K562 (cell line): ENCODE measurements at regions not wholly inside any gene's neighbourhood (a gene's known extent, or its start where the extent isn't known, plus 50 kb on each side); places are given as distances from the start of the nearest gene placed in this dataset.

Experiments used
- ATAC-seq: fragments of 200-7000 bp; cut with Tn5 transposase; 3 replicates; pipeline ENCODE4 v1.9.1; 2020; ENCODE audit warnings: moderate library complexity
- BruUV-seq: library from RNA; stranded (reverse); fragments of 400-500 nt; replicated peaks from 2 replicates; lab custom pipeline; 2021; lab: Mats Ljungman, UMichigan
- CTCF ChIA-PET: fragments of 300-600 bp; formaldehyde crosslinking; extraction: SDS; loops from one replicate; lab custom pipeline; 2021; ENCODE audit warnings: low intra/inter-chr PET ratio; lab: Yijun Ruan, JAX
- POLR2A ChIA-PET: fragments of 300-600, 350-650 bp; sonication (Branson Sonifier 250); formaldehyde crosslinking; extraction: SDS; loops from one replicate; lab custom pipeline; 2021; ENCODE audit warnings: antibody characterized with exemption, inconsistent platforms; lab: Yijun Ruan, JAX
- DNase-seq, 4 experiments: peaks; one replicate each; pipeline versions ENCODE4 v3.0.0 to v3.0.0-alpha.2; 2011 to 2018; ENCODE audit warnings: low spot score in 3 of 4, mixed read lengths in 3 of 4; ENCODE audit errors: extremely low read depth in 1 of 4
- FAIRE-seq: peaks from 2 replicates; lab custom pipeline; 2011; peaks lifted over from hg19 to GRCh38; lab: Jason Lieb, UNC
- H2AFZ ChIP-seq: 2 replicates; pipeline ENCODE4 v1.6.0; 2011; ENCODE audit warnings: low read depth, low read length, control low read depth, inconsistent platforms
- H3K27ac ChIP-seq: fragments of 200-600 bp; 3 replicates; pipeline ENCODE4 v1.8.0; 2011; ENCODE audit warnings: low read depth, mild to moderate bottlenecking, control low read depth, inconsistent platforms, low read length, moderate library complexity, mixed read lengths; ENCODE audit errors: extremely low read depth
- H3K27me3 ChIP-seq, 2 experiments: fragments of 300-600 bp in 1 of 2; 2 replicates in 1 of 2; 3 replicates in 1 of 2; pipeline versions ENCODE4 v1.6.0 to v1.8.0; 2011; ENCODE audit warnings: inconsistent platforms in 2 of 2, low read length in 2 of 2, mild to moderate bottlenecking in 1 of 2, mixed read lengths in 1 of 2, moderate library complexity in 1 of 2; ENCODE audit not compliant: control insufficient read depth in 2 of 2, insufficient read depth in 2 of 2
- H3K36me3 ChIP-seq: fragments of 300-600 bp; 3 replicates; pipeline ENCODE4 v1.8.0; 2011; ENCODE audit warnings: mild to moderate bottlenecking, low read length, inconsistent platforms; ENCODE audit not compliant: control insufficient read depth, insufficient read depth
- H3K4me1 ChIP-seq, 2 experiments: fragments of 200-600 bp in 1 of 2; replicated peaks in 1 of 2; 2 replicates in 1 of 2; 3 replicates in 1 of 2; pipeline versions ENCODE4 v1.5.1 to v1.8.0; 2011; ENCODE audit warnings: inconsistent platforms in 2 of 2, low read length in 2 of 2, mild to moderate bottlenecking in 1 of 2, mixed read lengths in 1 of 2, moderate library complexity in 1 of 2; ENCODE audit not compliant: control insufficient read depth in 2 of 2, insufficient read depth in 2 of 2
- H3K4me2 ChIP-seq: 2 replicates; pipeline ENCODE4 v1.6.1; 2011; ENCODE audit warnings: low read length, control low read depth, inconsistent platforms, mixed read lengths; ENCODE audit not compliant: insufficient read depth
- H3K4me3 ChIP-seq: fragments of 200-600 bp; sonication (generic), shearing (Covaris generic); 2 replicates; pipeline ENCODE4 v1.5.1; 2016; ENCODE audit warnings: control low read depth, inconsistent platforms
- H3K79me2 ChIP-seq: fragments of 200-600 bp; 3 replicates; pipeline ENCODE4 v1.8.0; 2011; ENCODE audit warnings: low read length, inconsistent platforms; ENCODE audit not compliant: control insufficient read depth, insufficient read depth
- H3K9ac ChIP-seq, 2 experiments: 2 replicates each; pipeline versions ENCODE4 v1.6.0 to v1.6.1; 2011; ENCODE audit warnings: low read depth in 2 of 2, low read length in 2 of 2, control low read depth in 1 of 2, inconsistent platforms in 1 of 2, mild to moderate bottlenecking in 1 of 2, mixed read lengths in 1 of 2; ENCODE audit not compliant: insufficient read depth in 1 of 2
- H3K9me1 ChIP-seq: one replicate; pipeline ENCODE4 v1.6.0; 2011; ENCODE audit warnings: inconsistent platforms, mild to moderate bottlenecking, low read length, moderate library complexity; ENCODE audit not compliant: control insufficient read depth, insufficient read depth
- H3K9me3 ChIP-seq: replicated peaks from 2 replicates; pipeline ENCODE4 v1.5.1; 2011; ENCODE audit warnings: low read depth, low read length, inconsistent platforms; ENCODE audit not compliant: control insufficient read depth, insufficient read depth
- H4K20me1 ChIP-seq: replicated peaks from 2 replicates; pipeline ENCODE4 v1.6.1; 2011; ENCODE audit warnings: low read length, inconsistent platforms, mixed read lengths; ENCODE audit not compliant: control insufficient read depth, insufficient read depth
- ATF1 ChIP-seq, 2 experiments: fragments of 450-650 bp in 1 of 2; IDR thresholded peaks; 2 replicates each; pipeline ENCODE4 v1.6.1; 2016; ENCODE audit warnings: missing compliant biosample characterization in 1 of 2, missing genetic modification characterization in 1 of 2
- BCLAF1 ChIP-seq, 2 experiments: fragments of 450-650 bp in 1 of 2; IDR thresholded peaks; 2 replicates each; pipeline ENCODE4 v1.6.1; 2011 to 2017; ENCODE audit warnings: low read depth in 2 of 2, antibody characterized with exemption in 1 of 2, borderline replicate concordance in 1 of 2, low read length in 1 of 2, mild to moderate bottlenecking in 1 of 2, mixed read lengths in 1 of 2; ENCODE audit not compliant: control insufficient read depth in 1 of 2
- CBFB ChIP-seq: sonication (generic); formaldehyde crosslinking; IDR thresholded peaks from 2 replicates; pipeline ENCODE4 v1.4.0; 2020; ENCODE audit warnings: mild to moderate bottlenecking, missing genetic modification reagents
- CSDE1 ChIP-seq, 2 experiments: fragments of 450-650 bp; IDR thresholded peaks; 2 replicates each; pipeline ENCODE4 v1.6.1; 2016; ENCODE audit warnings: mild to moderate bottlenecking in 1 of 2
- FOXP1 ChIP-seq: sonication (generic); formaldehyde crosslinking; IDR thresholded peaks from 2 replicates; pipeline ENCODE4 v1.8.0; 2022; ENCODE audit warnings: mild to moderate bottlenecking, missing genetic modification reagents
- HBP1 ChIP-seq: fragments of 450-650 bp; formaldehyde crosslinking; IDR thresholded peaks from 2 replicates; pipeline ENCODE4 v1.4.0; 2022; ENCODE audit warnings: missing genetic modification characterization
- HCFC1 ChIP-seq: IDR thresholded peaks from 2 replicates; pipeline ENCODE4 v1.6.1; 2012; ENCODE audit warnings: low read depth, low read length, improper control_type of control experiment
- MECOM ChIP-seq: fragments of 250-450 bp; sonication (Bioruptor Pico); IDR thresholded peaks from 2 replicates; pipeline ENCODE4 v1.8.0; 2022; ENCODE audit warnings: inconsistent platforms
- POLR2H ChIP-seq: IDR thresholded peaks from 2 replicates; pipeline ENCODE4 v1.6.1; 2016; ENCODE audit warnings: missing genetic modification characterization, low read depth, mild to moderate bottlenecking, control low read depth, missing compliant biosample characterization, moderate library complexity
- SMARCA5 ChIP-seq: fragments of 450-650 bp; IDR thresholded peaks from 2 replicates; pipeline ENCODE4 v1.6.1; 2016
- ZBTB2 ChIP-seq: fragments of 450-650 bp; IDR thresholded peaks from 2 replicates; pipeline ENCODE4 v1.6.1; 2016; ENCODE audit warnings: antibody characterized with exemption
- ZBTB33 ChIP-seq: sonication (generic); formaldehyde crosslinking; IDR thresholded peaks from 2 replicates; pipeline ENCODE4 v1.8.1; 2023; ENCODE audit warnings: mild to moderate bottlenecking, missing genetic modification reagents
- WGBS: fragments of 100-300 bp; shearing (Covaris generic); methylation state at CpG from one replicate; pipeline ENCODE4 v1.1.6; 2016; ENCODE audit warnings: low coverage, mixed read lengths; ENCODE audit not compliant: insufficient coverage; ENCODE audit errors: missing lambda C conversion rate; 5-methylcytosine and 5-hydroxymethylcytosine counted together
- in situ Hi-C: fragments of 300-500 bp; cut with MboI; formaldehyde crosslinking; loops from 4 replicates; pipeline ENCODE4 v1.15.0; 2018; ENCODE audit warnings: inconsistent platforms, mixed read lengths
- intact Hi-C: fragments of 100-400 bp; cut with micrococcal nuclease; formaldehyde crosslinking; loops from 2 replicates; pipeline ENCODE4 v1.14.2; 2022

- no peak for DNase-seq
- H3K4me1 ChIP-seq = no peaks in the 10 kb centered on the region
- H3K9me1 ChIP-seq = no peaks in the 10 kb centered on the region
- H3K27me3 ChIP-seq = no peaks in the 10 kb centered on the region
- intact Hi-C loops = no loop called here
- BruUV-seq = no TSS peak
- H3K9me3 ChIP-seq = no peaks in the 10 kb centered on the region; the same call in 1 of the 2 replicates
- H3K9ac ChIP-seq = no peak overlapping the region
- H3K4me3 ChIP-seq = no peak overlapping the region
- H2AFZ ChIP-seq = no peak overlapping the region
- WGBS = 0% methylated on average over 1 of the region's 1 CpG
- POLR2A ChIA-PET = no interaction called here
- no peak for ATAC-seq
- no peaks in the 10 kb centered on the region for H3K79me2 ChIP-seq
- H3K27ac ChIP-seq = no peak overlapping the region
- H3K4me2 ChIP-seq = no peak overlapping the region
- TF ChIP-seq ZBTB33 (no peak), CBFB (CRISPR knock-in tag) (no peak), CSDE1 (IDR thresholded peaks at IDR 0.05) (no peak), ZBTB2 (no peak), SMARCA5 (no peak), POLR2H (tag) (no peak), HBP1 (CRISPR knock-in tag) (no peak), HCFC1 (no peak), ATF1 (CRISPR knock-in tag; IDR thresholded peaks at IDR 0.05) (no peak), ATF1 (tag; IDR thresholded peaks at IDR 0.05) (no peak), BCLAF1 (IDR thresholded peaks at IDR 0.05; ENCODE audit: borderline replicate concordance in 1 of 2, control insufficient read depth in 1 of 2, low read depth in 2 of 2, low read length in 1 of 2) (no peak), FOXP1 (no peak), MECOM (CRISPR knock-in tag) (no peak)
- no peak for FAIRE-seq
- in situ Hi-C loops = no loop called here
- H3K36me3 ChIP-seq = no peaks in the 10 kb centered on the region
- CTCF ChIA-PET = no interaction called here
- H4K20me1 ChIP-seq = no peaks in the 10 kb centered on the region
Measured at GRCh38 chr21:16535626-16536025, 805.8 kb downstream of the USP25 start.
